ENCODE measurements at regions not wholly inside any gene's neighbourhood (a gene's known extent, or its start where the extent isn't known, plus 50 kb on each side); places are given as distances from the start of the nearest gene placed in this dataset.

DNA sequence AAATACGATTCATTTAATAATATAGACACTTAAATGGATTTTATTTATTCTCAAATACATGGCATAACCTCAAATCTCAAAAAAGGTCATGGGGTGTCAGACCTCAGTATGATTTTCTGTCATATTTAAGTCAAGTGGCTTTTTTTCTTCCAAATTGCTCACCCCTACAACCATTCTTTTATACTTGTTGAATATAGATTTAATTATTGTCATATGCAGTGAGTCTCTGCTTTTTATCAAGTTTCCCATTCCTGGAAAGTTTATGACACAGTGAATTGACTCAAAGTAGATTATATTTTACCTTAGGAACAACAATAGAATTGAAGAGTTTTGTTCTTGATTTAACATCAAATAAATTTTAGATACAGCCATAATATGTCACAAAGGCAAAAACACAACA is 59.5 kb upstream of the IRF2BP2 start:
- no peak for DNase-seq

DNA sequence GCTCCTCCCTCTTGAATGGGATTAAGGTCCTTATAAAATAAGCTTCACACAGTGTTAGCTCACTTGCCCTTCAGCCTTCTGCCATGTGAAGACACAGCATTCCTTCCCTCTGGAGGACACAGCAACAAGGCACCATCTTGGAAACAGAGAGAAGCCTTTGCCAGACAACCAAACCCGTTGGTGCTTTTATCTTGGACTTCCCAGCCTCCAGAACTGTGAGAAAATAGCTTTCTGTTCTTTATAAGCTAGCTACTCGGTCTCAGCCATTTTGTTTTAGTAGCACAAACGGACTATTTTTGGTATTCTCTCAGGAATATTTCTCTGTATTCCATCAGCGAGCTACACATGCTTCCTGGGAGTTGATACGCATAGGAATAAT is 58.6 kb upstream of the IRF2BP2 start:
- no peak for DNase-seq

DNA sequence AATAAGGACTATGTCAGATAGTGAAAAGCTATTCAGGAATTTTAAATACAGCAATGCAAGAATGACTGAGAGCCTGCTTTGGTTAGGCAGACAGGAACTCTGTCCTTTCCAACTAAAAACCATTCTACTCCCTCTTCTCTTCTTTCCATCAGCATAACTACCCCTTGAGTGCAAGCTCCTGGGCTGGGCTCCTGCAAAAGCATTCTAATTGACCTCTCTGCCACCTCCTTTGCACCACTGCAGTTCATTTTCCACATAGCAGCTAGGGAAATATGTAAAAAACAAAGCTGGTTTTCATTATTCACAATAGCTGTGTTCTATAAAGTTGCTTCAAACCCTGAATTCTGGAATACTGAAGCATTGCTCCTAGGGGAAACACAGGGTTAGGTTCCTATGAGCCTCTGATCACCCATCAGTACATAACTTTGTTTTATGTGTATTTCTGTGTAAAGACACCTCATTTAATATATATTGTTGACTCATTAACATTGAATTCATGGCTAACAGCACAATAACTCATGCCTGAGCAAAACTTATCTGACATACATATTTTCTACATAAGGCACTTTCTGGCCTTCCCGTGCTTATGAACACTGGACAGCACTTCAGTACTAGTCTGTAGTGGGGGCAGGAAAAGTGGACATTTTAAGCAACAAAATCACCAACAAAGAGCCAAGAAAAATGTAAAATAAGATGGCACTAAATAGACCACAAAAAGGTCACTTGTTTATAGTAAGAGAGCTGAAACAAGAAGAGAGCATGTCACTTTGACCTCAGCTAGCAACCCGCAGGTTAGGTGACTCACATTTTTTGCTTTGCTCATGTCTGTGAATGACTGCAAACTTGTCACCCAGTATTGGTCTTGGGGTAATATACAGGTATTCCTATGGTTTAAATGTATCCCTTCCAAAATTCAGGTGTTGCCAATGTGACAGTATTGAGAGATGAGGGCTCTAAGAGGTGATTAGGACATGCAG is 57.9 kb upstream of the IRF2BP2 start:
- no peak for DNase-seq

- no peak for DNase-seq
Observed at GRCh38 chr1:234666761-234667160, 56.8 kb upstream of the IRF2BP2 start.

- DNase-seq = no peak
Observed at GRCh38 chr1:234665975-234666605, 56.1 kb upstream of the IRF2BP2 start.

- no peak for DNase-seq
Observed at GRCh38 chr1:234662148-234662547, 52.2 kb upstream of the IRF2BP2 start.

GRCh38 chr1:234661317-234661928 is 51.4 kb upstream of the IRF2BP2 start:
- no peak for DNase-seq

DNA sequence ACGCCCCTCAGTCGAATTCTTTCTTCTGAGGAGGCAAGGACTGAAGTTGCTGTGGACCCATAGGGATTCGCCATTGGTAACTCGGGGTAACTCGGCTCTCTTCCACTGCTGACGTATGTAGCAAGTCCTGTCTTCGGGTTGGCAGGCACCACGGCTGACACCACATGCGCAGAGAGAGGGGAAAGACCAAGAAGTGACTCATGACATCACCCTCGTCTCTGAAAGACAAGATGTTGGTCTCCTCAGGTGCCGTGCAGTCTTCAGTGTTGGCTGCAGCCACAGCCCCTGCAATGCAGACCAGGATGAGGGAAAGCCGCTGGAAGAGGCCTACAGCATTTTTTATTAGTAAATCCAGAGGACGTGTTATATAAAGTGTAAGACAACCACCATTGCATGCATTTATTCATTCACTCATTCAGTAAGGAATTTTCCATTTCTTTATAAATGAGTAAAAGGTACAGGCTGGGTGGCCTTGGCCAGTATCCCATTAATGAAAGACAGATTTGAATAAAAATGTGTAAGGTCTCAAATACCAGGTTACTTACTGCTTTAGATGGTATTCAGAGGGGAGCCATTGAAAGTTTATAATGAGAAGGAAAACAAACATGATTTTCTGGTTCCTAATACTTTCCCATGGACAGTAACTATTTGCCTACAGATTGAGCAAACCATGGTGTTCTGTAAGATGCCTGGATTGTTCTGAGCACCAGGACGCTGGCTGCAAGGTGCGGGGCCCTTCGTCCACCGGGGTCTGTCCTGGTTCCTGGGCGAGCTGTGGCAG is 50.7 kb upstream of the IRF2BP2 start:
- no peak for DNase-seq

Small RNA genes in the stretch of these regions (small RNA-seq; reads per million reads assigned to genes)
- 0.24 reads per million, percentile 10 among the genes with 10 or more reads in this experiment for gene RNY4P16 (ENCODE audit: low replicate concordance)

Measured in skin of body (tissue), 2 donors.